Tibial nerve (tissue), 4 donors: ENCODE measurements at regions not wholly inside any gene's neighbourhood (a gene's known extent, or its start where the extent isn't known, plus 50 kb on each side); places are given as distances from the start of the nearest gene placed in this dataset.

ENCODE experiments used
- CTCF ChIP-seq, 5 experiments: fragments of 200-600 bp in 3 of 5; fragments of 450-650 bp in 2 of 5; sonication (generic) in 3 of 5; IDR thresholded peaks; one replicate each; pipeline ENCODE4 v1.5.1; 2016 to 2019; ENCODE audit warnings: antibody characterized with exemption in 5 of 5, mild to moderate bottlenecking in 3 of 5, moderate library complexity in 2 of 5
- EP300 ChIP-seq, 2 donors: sonication (generic); formaldehyde crosslinking; IDR thresholded peaks; one replicate each; pipeline ENCODE4 v1.6.1; 2017; ENCODE audit warnings: antibody characterized with exemption in 2 of 2, mild to moderate bottlenecking in 1 of 2

GRCh38 chr5:74384851-74385250 is 255.7 kb downstream of the ENC1 start:
- TF ChIP-seq CTCF (IDR thresholded peaks at IDR 0.05) (no peak), EP300 (IDR thresholded peaks at IDR 0.05) (no peak)
